Stomach (tissue), 4 donors: ENCODE measurements at regions not wholly inside any gene's neighbourhood (a gene's known extent, or its start where the extent isn't known, plus 50 kb on each side); places are given as distances from the start of the nearest gene placed in this dataset.

Experiments
- POLR2A ChIP-seq, 4 donors: fragments of 450-650 bp; IDR thresholded peaks; one replicate each; pipeline ENCODE4 v1.6.1; 2016; ENCODE audit warnings: antibody characterized with exemption in 4 of 4, control low read depth in 2 of 4, mild to moderate bottlenecking in 1 of 4, moderate library complexity in 1 of 4
- POLR2AphosphoS5 ChIP-seq, 3 donors: sonication (generic); formaldehyde crosslinking; IDR thresholded peaks; one replicate each; pipeline ENCODE4 v1.6.1; 2016; ENCODE audit warnings: antibody characterized with exemption in 3 of 3

- TF ChIP-seq POLR2AphosphoS5 (IDR thresholded peaks at IDR 0.05) = no peak
- no peak for TF ChIP-seq POLR2A (IDR thresholded peaks at IDR 0.05)
These were observed 102.8 kb upstream of the CLDN18 start for GRCh38 chr3:137906985-137907649.
